GM10266 (cell line): ENCODE measurements at regions not wholly inside any gene's neighbourhood (a gene's known extent, or its start where the extent isn't known, plus 50 kb on each side); places are given as distances from the start of the nearest gene placed in this dataset.

Experiments
- DNase-seq: peaks from one replicate; pipeline ENCODE4 v3.0.0; 2012; ENCODE audit errors: extremely low spot score
- TF ChIP-seq, protein P1 (sequence below): IDR thresholded peaks from 2 replicates; pipeline ENCODE4 v1.5.1; 2012; ENCODE audit warnings: mild to moderate bottlenecking, low read depth; ENCODE audit not compliant: control insufficient read depth, insufficient read depth; ENCODE audit errors: missing control alignments

DNA sequence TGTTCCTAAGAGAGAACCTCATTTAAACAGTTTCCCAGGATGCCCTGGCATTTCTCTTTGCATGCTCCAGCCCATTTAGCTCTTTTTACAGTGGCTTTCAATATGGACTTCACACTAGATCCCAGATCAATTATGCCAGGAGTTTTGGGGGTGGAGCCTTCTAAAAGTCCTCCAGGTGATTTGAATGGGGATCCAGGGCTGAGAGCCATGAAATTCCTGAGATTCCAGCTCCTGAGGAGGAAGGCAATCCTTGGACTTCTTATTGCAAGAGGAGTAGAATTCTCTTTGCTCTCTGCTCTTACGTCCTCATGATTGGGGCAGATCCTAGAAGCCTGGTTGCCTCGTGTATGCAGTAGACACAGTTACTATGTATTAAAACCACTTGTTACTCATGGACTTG lies 184.2 kb downstream of the DHX35 start:
- TF ChIP-seq, protein P1, sequence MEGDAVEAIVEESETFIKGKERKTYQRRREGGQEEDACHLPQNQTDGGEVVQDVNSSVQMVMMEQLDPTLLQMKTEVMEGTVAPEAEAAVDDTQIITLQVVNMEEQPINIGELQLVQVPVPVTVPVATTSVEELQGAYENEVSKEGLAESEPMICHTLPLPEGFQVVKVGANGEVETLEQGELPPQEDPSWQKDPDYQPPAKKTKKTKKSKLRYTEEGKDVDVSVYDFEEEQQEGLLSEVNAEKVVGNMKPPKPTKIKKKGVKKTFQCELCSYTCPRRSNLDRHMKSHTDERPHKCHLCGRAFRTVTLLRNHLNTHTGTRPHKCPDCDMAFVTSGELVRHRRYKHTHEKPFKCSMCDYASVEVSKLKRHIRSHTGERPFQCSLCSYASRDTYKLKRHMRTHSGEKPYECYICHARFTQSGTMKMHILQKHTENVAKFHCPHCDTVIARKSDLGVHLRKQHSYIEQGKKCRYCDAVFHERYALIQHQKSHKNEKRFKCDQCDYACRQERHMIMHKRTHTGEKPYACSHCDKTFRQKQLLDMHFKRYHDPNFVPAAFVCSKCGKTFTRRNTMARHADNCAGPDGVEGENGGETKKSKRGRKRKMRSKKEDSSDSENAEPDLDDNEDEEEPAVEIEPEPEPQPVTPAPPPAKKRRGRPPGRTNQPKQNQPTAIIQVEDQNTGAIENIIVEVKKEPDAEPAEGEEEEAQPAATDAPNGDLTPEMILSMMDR = no peak
- DNase-seq = no peak

DNA sequence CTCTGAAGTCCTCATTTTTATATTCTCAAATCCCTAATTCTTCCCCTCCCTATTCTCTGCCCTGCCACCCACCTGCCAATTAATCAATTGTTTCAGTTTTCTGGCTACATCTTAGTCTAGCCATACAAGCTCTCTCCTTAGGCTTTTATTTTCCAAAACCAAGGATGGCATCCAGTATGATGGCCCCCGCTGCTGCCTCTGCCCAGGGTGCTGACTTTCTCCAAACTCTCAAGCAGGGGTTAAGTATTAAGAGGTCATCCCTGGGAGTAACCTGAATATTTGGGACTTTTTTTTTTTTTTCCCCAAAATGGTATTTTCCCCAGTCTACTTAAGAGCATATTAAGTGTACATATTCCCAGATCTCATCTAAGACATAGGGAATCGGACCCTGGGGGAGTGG lies 183.8 kb downstream of the DHX35 start:
- TF ChIP-seq, protein P1 = no peak
- no peak for DNase-seq

DNA sequence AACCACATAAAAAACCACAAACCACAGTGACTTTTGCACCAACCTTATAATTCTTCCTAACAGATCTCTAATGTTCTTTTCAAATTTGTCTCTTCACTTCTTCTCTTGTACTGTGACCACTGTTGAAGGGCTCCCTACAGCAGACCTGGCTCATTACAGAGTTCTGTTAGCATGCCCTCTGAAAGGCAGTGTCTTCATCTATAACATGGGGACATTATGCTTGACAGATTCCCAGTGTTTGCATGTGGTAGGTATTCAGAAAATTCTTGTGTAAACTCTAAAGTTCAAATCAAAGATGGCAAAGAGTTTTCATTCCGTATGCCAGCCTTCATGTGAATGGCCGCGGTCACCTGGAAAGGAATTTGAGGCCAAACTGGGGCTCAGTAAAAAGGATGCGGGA lies 182.6 kb downstream of the DHX35 start:
- TF ChIP-seq, protein P1 = no peak
- DNase-seq = no peak

DNA sequence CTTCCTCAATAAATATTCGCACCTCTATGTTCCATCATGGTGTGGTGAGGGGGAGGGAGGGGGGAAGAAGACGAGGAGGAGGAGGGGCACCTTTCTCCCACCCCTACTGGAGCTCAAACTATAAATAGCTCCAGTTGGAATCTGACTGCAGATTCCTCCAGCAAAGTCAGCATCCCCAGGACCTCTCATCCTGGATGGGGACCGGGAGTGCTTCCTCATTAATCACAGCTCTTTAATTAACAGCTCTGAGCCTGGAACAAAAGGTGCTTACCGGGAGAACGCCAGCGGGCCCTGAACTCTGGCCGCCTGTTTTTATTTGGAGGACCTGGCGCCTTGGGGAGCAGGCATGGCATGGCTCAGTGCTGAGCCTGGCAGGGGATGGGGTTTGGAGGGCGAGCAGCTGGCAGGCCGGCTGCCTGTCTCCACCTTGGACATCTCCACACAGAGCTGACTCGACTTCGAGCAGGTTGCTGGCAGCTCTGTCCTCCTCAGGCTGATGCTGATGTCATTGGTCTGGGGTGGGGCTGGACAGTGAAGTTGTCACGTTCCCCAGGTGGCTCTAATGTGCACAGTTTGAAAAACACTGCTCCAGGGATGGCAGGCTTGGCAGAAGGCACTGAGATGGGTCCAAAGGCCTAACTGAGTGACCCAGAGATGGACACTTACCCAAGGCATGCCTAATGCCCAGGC lies 180.4 kb downstream of the DHX35 start:
- TF ChIP-seq, protein P1 = no peak
- DNase-seq = no peak

DNA sequence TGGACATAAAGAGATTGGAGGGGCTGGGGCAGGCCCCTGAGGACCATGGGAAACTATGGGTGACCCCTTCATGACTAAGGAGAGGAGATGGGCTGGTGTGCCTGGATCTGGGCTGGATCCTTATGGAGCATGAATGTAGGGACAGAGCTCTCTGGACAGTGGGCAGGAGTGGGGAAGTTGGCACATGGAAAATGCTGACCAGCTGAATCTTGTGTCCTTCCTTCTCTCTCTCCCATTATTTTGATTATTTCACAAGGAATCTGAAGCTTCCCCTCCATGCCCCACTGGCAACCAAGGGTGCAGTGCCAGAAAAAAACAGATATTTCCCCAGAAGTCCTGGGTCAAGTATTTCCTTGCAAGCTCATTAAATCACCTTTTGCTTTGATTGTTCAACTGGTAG lies 175.2 kb downstream of the DHX35 start:
- DNase-seq = no peak
- TF ChIP-seq, protein P1 = no peak

DNA sequence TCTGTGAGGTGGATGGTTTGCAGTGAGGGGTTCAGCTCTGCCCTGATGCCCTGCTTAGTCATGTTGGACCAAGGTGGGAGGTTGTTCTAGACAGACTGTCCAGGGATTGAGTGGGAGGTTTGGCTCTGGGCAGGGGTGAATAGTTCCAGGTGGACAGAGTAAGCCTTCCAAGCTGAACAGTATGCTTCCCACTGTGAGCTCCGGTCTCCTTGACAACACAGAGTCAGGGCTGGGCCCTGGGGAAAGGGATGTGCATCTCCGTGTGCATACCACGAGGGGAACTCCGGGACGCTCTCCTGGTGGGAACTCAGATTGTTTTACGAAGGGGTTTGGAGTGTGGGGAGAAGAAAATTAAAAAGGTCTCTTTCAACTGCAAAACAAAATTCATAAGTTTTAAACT lies 174.7 kb downstream of the DHX35 start:
- TF ChIP-seq, protein P1 = no peak
- no peak for DNase-seq

DNA sequence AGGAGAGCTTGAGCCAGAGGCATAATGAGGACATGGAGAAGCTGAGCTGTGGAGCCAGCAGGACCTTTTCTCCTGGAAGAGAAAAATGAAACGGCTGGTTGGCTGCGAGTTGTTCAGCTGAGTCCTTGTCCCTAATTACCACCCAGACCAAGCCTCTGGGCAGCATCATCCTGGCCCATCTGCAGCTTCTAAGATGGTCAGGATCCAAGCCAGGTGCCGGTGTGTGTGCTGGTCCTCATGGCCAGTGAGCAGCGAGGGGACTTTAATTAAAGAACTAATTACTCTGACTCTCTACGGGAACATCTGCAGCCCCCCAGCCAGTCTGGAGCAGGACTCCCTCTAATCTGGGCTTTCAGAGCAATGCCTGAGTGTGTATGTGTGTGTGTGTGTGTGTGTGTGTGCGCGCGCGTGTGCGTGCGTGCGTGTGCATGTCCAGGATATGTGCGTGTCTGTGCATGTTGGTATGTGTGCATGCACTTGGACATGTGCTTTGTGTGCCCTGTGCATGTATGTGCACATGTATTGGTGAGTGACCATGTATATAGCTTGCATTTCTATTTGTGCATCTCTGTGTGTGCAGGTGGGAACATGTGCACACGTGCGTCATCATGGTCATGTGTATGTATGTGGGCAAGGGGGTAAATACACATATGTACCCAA lies 173.9 kb downstream of the DHX35 start:
- no peak for DNase-seq
- TF ChIP-seq, protein P1 = no peak
